Esophagus muscularis mucosa (tissue), 4 donors: ENCODE measurements at regions not wholly inside any gene's neighbourhood (a gene's known extent, or its start where the extent isn't known, plus 50 kb on each side); places are given as distances from the start of the nearest gene placed in this dataset.
"Not testable (repeated sequence)": the region's sequence is repeated elsewhere in the genome, so short reads cannot be mapped to it uniquely, and the experiment has no call there.

Experiments
- DNase-seq: peaks from one replicate; pipeline ENCODE4 v3.0.0-alpha.2; 2017; ENCODE audit errors: extremely low spot score
- H3K27ac ChIP-seq, 4 donors: fragments of 200-600 bp; sonication (generic); replicated peaks in 1 of 4; 1 replicate in 3 of 4; 2 replicates in 1 of 4; pipeline ENCODE4 v1.5.1; 2016 to 2019; ENCODE audit warnings: mild to moderate bottlenecking in 1 of 4
- H3K27me3 ChIP-seq, 4 donors: fragments of 200-600 bp; sonication (generic); one replicate each; pipeline versions ENCODE4 v1.5.1 to v1.6.0; 2016 to 2019
- H3K36me3 ChIP-seq, 4 donors: fragments of 200-600 bp; sonication (generic); one replicate each; pipeline ENCODE4 v1.5.1; 2016 to 2019
- H3K4me1 ChIP-seq, 4 donors: fragments of 200-600 bp; sonication (generic); one replicate each; pipeline ENCODE4 v1.5.1; 2016 to 2019
- H3K4me3 ChIP-seq, 4 donors: fragments of 200-600 bp; sonication (generic); 1 replicate in 2 of 4; 2 replicates in 2 of 4; pipeline ENCODE4 v1.5.1; 2016 to 2019; ENCODE audit warnings: mild to moderate bottlenecking in 4 of 4, moderate library complexity in 1 of 4
- H3K9me3 ChIP-seq, 4 donors: fragments of 200-600 bp; sonication (generic); 1 replicate in 3 of 4; 2 replicates in 1 of 4; pipeline ENCODE4 v1.5.1; 2016 to 2019
- CTCF ChIP-seq, 3 experiments: fragments of 200-600 bp in 2 of 3; fragments of 450-650 bp in 1 of 3; sonication (generic) in 2 of 3; IDR thresholded peaks; one replicate each; pipeline ENCODE4 v1.5.1; 2017 to 2019; ENCODE audit warnings: antibody characterized with exemption in 3 of 3, mild to moderate bottlenecking in 2 of 3, moderate library complexity in 1 of 3
- EP300 ChIP-seq: sonication (generic); formaldehyde crosslinking; IDR thresholded peaks from one replicate; pipeline ENCODE4 v1.6.1; 2017; ENCODE audit warnings: antibody characterized with exemption
- POLR2A ChIP-seq: fragments of 450-650 bp; IDR thresholded peaks from one replicate; pipeline ENCODE4 v1.6.1; 2017; ENCODE audit warnings: antibody characterized with exemption, moderate library complexity, mild to moderate bottlenecking, low read depth
- POLR2AphosphoS5 ChIP-seq, 2 donors: sonication (generic); formaldehyde crosslinking; IDR thresholded peaks; one replicate each; pipeline ENCODE4 v1.6.1; 2017; ENCODE audit warnings: antibody characterized with exemption in 2 of 2
- WGBS: methylation state at CpG from one replicate; pipeline ENCODE4 v1.1.5; 2018; 5-methylcytosine and 5-hydroxymethylcytosine counted together
- intact Hi-C: fragments of 100-400 bp; cut with DNase I; formaldehyde crosslinking; loops from one replicate; pipeline ENCODE4 v1.15.1; 2023

GRCh38 chr2:217353591-217353990, 493.7 kb upstream of the TNP1 start:
- Histone ChIP-seq H3K4me3 (no peak overlapping the region), H3K4me1 (peaks cover 23 to 49% (median 47%) of the 10 kb centered on the region in 4 donors), H3K9me3 (no peaks in the 10 kb centered on the region), H3K27ac (no peak overlapping the region), H3K27me3 (no peaks in the 10 kb centered on the region), H3K36me3 (no peaks in the 10 kb centered on the region)
- TF ChIP-seq EP300 (no peak), POLR2A (no peak), CTCF (IDR thresholded peaks at IDR 0.05) (no peak), POLR2AphosphoS5 (IDR thresholded peaks at IDR 0.05) (no peak)
- intact Hi-C loops = no loop called here
- 82% methylated on average over 4 of the region's 4 CpGs for WGBS
- no peak for DNase-seq

GRCh38 chr2:217351378-217351777, 491.5 kb upstream of the TNP1 start:
- intact Hi-C loops = no loop called here
- WGBS = 75% methylated on average over 4 of the region's 5 CpGs
- no peak for TF ChIP-seq POLR2A
- TF ChIP-seq CTCF (IDR thresholded peaks at IDR 0.05) = no peak
- TF ChIP-seq POLR2AphosphoS5 (IDR thresholded peaks at IDR 0.05) = no peak
- TF ChIP-seq EP300 = no peak

GRCh38 chr2:217349251-217349650, 489.4 kb upstream of the TNP1 start:
- no peak overlapping the region for H3K27ac ChIP-seq
- peaks cover 0 to 7% (median 5%) of the 10 kb centered on the region in 4 donors for H3K4me1 ChIP-seq
- TF ChIP-seq POLR2A (no peak), CTCF (IDR thresholded peaks at IDR 0.05) (no peak), POLR2AphosphoS5 (IDR thresholded peaks at IDR 0.05) (no peak), EP300 (no peak)
- no peak overlapping the region for H3K4me3 ChIP-seq
- WGBS = 4% methylated on average over 1 of the region's 1 CpG
- no peaks in the 10 kb centered on the region for H3K27me3 ChIP-seq
- no peaks in the 10 kb centered on the region for H3K36me3 ChIP-seq
- H3K9me3 ChIP-seq = no peaks in the 10 kb centered on the region
- intact Hi-C loops = no loop called here
- no peak for DNase-seq

More at GRCh38 chr2:217351378-217351777, 491.5 kb upstream of the TNP1 start:
- H3K4me3 ChIP-seq = no peak overlapping the region
- H3K4me1 ChIP-seq = peaks cover 7 to 27% (median 25%) of the 10 kb centered on the region in 4 donors
- no peak overlapping the region for H3K27ac ChIP-seq
- H3K9me3 ChIP-seq = no peaks in the 10 kb centered on the region
- no peaks in the 10 kb centered on the region for H3K36me3 ChIP-seq
- H3K27me3 ChIP-seq = no peaks in the 10 kb centered on the region
- no peak for DNase-seq

GRCh38 chr2:217347630-217348029, 487.8 kb upstream of the TNP1 start:
- H3K27ac ChIP-seq, H3K4me1 ChIP-seq, H3K9me3 ChIP-seq, H3K36me3 ChIP-seq, intact Hi-C loops, H3K4me3 ChIP-seq, DNase-seq, H3K27me3 ChIP-seq: not testable (repeated sequence)
- 22% methylated on average over 3 of the region's 3 CpGs for WGBS

GRCh38 chr2:217346043-217346442, 486.2 kb upstream of the TNP1 start:
- intact Hi-C loops, H3K4me1 ChIP-seq, H3K4me3 ChIP-seq, H3K27me3 ChIP-seq, DNase-seq, H3K36me3 ChIP-seq, H3K27ac ChIP-seq, H3K9me3 ChIP-seq: not testable (repeated sequence)
- WGBS = 100% methylated on average over 1 of the region's 1 CpG

- no peak overlapping the region for H3K4me3 ChIP-seq
Measured at GRCh38 chr2:217340899-217341298, 481.0 kb upstream of the TNP1 start.

More at GRCh38 chr2:217340899-217341298, 481.0 kb upstream of the TNP1 start:
- no peaks in the 10 kb centered on the region for H3K9me3 ChIP-seq
- H3K36me3 ChIP-seq = no peaks in the 10 kb centered on the region
- H3K27ac ChIP-seq = no peak overlapping the region
- no peaks in the 10 kb centered on the region for H3K27me3 ChIP-seq
- WGBS = 90% methylated on average over 1 of the region's 1 CpG
- DNase-seq = no peak
- TF ChIP-seq POLR2A (no peak), CTCF (IDR thresholded peaks at IDR 0.05) (no peak), EP300 (no peak), POLR2AphosphoS5 (IDR thresholded peaks at IDR 0.05) (no peak)
- H3K4me1 ChIP-seq = peaks cover 0 to 20% (median 8%) of the 10 kb centered on the region in 4 donors
- intact Hi-C loops = no loop called here
